NCI-H2196 (cell line): ENCODE measurements at regions not wholly inside any gene's neighbourhood (a gene's known extent, or its start where the extent isn't known, plus 50 kb on each side); places are given as distances from the start of the nearest gene placed in this dataset.
"Not testable (repeated sequence)": the region's sequence is repeated elsewhere in the genome, so short reads cannot be mapped to it uniquely, and the experiment has no call there.

Experiments used
- DNase-seq: peaks from one replicate; lab custom pipeline; 2025; ENCODE audit not compliant: unreplicated experiment; lab: John Stamatoyannopoulos, UW

GRCh38 chr10:4274671-4275070 is 489.7 kb upstream of the KLF6 start:
- not testable (repeated sequence) for DNase-seq

DNA sequence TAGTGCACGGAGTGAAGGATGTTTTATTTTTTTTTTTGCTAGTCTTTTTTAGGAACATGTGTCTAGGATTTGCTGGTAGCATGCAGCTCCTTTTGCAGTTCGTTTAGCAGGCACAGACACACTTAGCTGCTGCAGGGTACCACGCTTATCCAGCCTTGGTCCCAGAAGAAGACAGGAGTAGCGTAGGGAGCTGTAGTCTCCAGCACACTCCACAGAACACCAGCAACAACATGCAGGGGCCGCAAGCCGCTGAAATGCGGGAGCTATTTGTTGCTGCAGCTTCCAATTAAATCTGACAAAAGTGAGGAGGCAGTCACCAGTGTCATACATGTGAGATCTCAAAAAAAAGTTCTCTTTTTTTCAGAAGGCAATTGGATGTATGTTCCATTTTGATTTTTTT is 486.2 kb upstream of the KLF6 start:
- DNase-seq, result no peak

- no peak for DNase-seq
Observed at GRCh38 chr10:4270116-4270515, 485.1 kb upstream of the KLF6 start.

GRCh38 chr10:4268490-4268889 is 483.5 kb upstream of the KLF6 start:
- not testable (repeated sequence) for DNase-seq

- DNase-seq, result no peak
Observed at GRCh38 chr10:4267086-4267773, 482.2 kb upstream of the KLF6 start.

DNA sequence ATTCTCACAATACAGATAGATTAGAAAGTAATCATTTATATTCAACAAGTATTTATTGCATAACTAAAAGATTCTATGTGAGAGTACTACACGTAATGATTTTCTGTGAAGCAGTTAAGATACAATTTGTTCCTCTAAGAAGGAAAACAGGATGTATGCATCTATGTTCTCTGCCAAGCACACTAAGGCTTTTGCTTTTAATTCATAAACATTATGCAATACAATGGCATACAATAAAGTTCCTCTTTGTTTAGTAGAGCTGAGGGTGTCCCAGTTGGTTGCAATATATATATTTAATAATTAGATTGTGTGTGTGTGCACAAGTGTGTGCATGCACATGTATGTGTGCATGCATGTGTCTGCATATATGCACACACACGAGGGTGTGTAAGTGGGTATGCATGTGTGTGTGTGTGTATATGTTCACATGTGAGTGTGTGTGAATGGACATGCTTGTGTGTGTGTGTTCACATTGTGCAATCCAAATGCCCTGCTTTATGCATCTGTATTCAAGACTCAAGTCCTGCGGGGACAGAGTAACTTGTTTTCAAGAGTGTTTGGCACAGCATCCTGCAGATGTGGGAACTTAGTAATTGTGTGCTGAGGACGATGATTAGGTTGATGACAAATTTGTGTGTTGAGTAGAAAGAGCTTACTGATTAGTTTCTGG is 481.5 kb upstream of the KLF6 start:
- DNase-seq, result no peak

DNA sequence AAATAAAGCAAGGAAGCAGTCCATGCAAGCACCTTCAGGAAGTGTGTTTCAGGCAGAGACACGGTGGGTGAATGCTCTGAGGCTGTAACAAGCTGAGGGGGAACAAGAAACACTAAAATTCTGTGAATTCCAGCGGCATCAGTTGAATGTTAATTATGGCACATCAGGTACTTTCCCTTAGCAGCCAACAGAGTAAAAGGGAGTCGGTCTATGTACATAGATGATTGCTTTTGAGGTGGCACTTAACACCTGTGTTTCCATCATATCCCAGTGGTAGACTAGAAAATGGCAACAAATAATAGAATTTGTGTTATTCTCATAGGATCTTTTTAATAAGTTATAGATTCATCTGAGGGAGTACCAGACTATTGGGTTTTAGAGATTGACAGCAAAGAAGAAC is 481.0 kb upstream of the KLF6 start:
- no peak for DNase-seq

- DNase-seq, result no peak
Observed at GRCh38 chr10:4264209-4264865, 479.3 kb upstream of the KLF6 start.

DNA sequence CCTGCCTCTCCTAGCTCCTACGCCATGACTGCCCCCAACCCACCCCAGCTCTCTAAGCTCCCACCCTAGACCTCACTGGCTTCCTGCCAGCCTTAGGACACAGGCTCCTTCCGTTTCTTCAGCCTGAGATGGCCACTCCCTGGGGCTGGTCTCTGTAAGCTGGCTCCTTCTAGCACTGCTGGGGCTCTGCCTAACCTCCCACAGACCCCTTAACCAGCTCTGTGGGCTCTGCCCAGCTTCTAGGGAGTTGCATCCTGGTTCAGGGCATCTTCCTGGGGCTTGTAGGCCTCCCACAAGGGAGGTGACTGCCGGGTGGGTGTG is 478.6 kb upstream of the KLF6 start:
- DNase-seq, result no peak

DNA sequence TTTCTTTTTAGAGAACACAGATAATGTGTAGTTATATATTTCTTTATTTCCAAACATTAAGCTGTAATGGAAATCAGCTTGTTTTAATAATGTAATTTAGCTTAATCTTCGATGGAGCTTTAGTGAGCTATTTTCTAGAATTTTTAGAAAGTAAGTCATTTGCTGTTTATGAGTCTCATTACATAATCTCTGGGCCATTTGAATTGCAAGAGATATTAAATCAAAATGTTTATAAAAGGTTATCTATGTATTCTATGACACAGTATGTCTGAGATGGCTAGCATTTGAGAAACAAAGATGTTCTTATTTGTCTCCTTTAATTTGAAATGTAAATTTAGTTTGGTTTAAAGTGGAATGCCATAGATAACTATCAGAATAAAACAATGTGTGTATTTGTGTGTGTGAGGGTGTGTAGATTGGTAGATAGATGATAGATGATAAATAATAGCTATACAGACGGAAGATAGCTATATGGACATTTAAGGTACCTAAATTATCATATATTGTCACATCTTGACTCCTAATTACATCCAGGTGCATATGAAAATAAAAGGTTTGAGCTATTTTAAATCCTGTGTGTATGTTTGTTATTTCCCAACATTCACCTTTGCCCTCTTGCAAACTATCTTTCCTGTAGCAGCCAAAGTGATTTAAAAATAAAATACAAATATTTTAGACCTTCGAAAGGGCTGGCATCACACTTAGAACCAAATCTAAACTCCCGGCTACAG is 478.0 kb upstream of the KLF6 start:
- DNase-seq, result no peak

DNA sequence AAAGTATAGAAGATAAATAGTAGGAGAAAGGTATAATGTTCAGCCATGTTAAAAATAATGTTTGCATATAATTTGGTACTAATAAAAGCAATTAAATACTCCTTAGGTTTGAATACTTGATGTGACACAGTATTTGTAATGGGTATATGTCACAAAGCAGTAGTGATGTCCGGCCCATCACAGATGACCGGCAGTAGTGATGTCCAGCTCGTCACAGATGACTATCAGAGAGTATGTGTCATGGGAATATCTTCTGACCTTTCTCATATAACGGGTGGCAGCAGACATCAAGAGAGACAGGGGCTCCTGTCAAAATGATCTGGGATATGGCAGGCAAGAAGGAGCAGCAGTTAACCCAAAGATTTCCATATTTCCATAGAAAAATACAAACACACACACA is 477.4 kb upstream of the KLF6 start:
- no peak for DNase-seq

DNA sequence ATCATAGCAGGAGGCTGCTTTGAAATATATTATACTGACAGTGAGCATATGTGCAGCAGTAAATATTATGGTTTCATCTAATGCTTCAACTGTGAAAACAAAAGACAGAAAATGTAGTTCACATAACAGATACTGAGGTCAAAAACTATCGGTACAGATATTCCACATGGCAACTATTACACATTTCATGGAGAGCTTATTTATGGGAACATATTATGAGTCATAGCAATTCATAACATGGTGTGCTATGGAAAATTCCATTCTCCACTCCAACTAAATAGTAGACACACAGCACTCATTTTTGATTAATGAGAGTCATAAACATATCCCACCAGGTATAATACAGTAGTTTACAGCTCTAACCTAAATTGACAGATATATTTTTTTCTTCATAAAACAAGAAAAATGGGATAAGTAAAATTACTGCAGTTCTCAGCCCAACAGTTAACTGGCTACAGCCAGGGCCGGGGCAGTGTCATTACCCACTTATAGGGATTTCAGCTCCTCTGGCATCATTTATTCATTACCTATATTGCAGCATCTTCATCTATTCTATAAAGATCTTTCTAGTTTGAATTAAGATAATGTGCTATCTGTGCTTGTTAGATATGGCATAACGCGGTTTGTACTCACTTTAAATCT is 475.6 kb upstream of the KLF6 start:
- no peak for DNase-seq

DNA sequence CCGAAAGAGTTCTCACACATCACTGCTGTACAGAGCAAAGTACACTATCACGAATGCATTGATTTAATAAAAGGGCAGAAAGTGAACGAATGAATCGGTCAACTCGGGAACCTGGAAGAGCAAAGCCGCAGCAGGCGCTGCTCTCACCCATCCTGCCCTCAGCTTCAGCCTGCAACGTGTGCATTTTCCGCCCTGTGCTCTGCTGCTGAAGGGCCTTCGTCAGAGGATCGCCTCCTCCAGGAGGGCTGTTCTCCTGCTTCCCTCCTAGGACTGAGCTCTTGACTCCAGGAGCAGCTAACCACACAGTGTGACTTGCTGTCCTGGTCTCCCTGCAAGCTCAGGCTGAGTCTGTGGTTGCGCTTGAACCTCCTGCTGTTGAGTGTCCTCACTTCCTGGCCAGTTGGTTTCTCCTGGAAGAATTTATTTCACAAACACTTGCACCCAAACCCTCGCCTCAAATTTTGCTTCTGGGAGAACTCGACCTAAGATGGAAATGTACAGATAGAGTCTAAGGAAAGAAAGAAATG is 473.0 kb upstream of the KLF6 start:
- no peak for DNase-seq

GRCh38 chr10:4256971-4257370 is 472.0 kb upstream of the KLF6 start:
- no peak for DNase-seq

- DNase-seq, result no peak
Observed at GRCh38 chr10:4255751-4256150, 470.7 kb upstream of the KLF6 start.

GRCh38 chr10:4254101-4254994 is 469.3 kb upstream of the KLF6 start:
- DNase-seq, result no peak

- DNase-seq, result no peak
Observed at GRCh38 chr10:4252701-4253100, 467.7 kb upstream of the KLF6 start.

DNA sequence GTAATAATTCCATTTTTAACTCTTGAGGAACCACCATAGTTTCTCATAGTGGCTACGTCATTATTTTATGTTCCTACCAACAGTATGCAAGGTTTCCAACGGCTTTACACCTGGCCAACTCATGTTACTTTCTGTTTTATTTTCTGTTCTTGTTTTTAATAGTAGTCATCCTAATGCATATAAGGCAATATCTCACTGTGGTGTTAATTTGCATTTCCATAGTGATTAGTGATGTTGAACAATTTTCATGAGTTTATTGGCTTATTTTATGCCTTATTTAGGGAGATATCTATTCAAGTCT is 465.5 kb upstream of the KLF6 start:
- DNase-seq, result no peak

- DNase-seq, result no peak
Observed at GRCh38 chr10:4249841-4250586, 465.0 kb upstream of the KLF6 start.

GRCh38 chr10:4247379-4247778 is 462.4 kb upstream of the KLF6 start:
- no peak for DNase-seq
